Skeletal muscle satellite cell (primary cell): ENCODE measurements at regions not wholly inside any gene's neighbourhood (a gene's known extent, or its start where the extent isn't known, plus 50 kb on each side); places are given as distances from the start of the nearest gene placed in this dataset.

Experiments used
- H3K27me3 ChIP-seq: 2 replicates; pipeline ENCODE4 v1.7.0; 2013; ENCODE audit warnings: low read length; ENCODE audit not compliant: control insufficient read depth, insufficient read depth
- H3K36me3 ChIP-seq: 2 replicates; pipeline ENCODE4 v1.7.0; 2013; ENCODE audit warnings: mild to moderate bottlenecking, control low read depth, low read length; ENCODE audit not compliant: insufficient read depth
- H3K4me1 ChIP-seq: 2 replicates; pipeline ENCODE4 v1.7.0; 2013; ENCODE audit warnings: low read length; ENCODE audit not compliant: control insufficient read depth, insufficient read depth
- H3K4me2 ChIP-seq: 2 replicates; pipeline ENCODE4 v1.7.0; 2013; ENCODE audit warnings: mild to moderate bottlenecking, low read length
- H3K4me3 ChIP-seq: 2 replicates; pipeline ENCODE4 v1.7.0; 2013; ENCODE audit warnings: low read length
- H3K9ac ChIP-seq: 2 replicates; pipeline ENCODE4 v1.7.0; 2013; ENCODE audit warnings: mild to moderate bottlenecking, low read depth, low read length, moderate library complexity
- H3K9me3 ChIP-seq: replicated peaks from 2 replicates; pipeline ENCODE4 v1.7.0; 2013; ENCODE audit warnings: mild to moderate bottlenecking, control low read depth, low read length

DNA sequence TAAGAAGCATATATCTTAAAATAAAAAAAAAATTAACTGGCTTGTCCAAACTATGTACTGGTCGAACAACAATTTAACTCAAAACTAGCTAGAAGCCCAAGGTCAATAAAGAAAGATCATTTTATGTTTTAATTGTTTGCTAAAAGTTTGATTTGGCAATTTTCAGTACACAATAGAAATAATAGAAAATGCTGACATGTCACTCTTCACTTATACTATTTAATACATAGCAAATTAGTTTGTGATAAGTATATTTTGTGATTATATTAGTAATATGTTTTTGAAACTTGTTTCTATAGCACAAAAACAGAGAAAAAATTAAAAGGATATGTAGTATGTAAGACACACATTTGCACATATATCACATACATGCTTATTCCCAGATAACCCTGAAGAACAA, 1938.6 kb upstream of the PIK3C3 start:
- Histone ChIP-seq H3K4me2 (no peak overlapping the region), H3K27me3 (no peaks in the 10 kb centered on the region), H3K9ac (no peak overlapping the region), H3K4me1 (peaks cover 11% of the 10 kb centered on the region), H3K4me3 (no peak overlapping the region), H3K36me3 (no peaks in the 10 kb centered on the region), H3K9me3 (no peaks in the 10 kb centered on the region)

DNA sequence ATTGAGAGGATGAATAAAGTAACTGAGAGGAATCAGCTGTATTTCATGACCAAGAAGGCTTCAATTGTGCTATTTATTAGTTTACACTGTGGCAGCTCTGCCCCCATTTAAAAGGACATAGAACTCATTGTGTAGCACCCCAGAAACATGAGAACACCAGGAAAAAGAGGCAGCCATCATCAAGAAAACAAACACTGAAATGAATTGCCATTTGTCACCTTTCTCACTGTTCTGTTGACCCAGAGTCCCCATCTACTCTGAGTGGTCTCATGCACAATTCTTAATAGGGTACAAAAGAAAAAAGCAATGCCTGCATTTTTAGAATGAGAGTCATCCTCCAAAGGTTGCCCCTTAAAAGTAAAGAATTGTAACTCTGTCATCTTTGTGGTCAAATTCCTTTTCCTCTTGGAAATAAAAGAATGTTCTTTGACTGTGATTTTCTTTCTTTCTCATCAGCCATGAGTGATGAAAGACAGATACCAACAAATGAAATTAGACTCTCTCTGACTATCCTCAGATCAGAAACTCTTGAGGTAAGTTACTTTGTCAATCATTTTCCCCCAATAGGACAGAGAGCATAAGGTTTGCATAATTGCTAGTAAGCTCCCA, 1941.9 kb upstream of the PIK3C3 start:
- Histone ChIP-seq H3K9ac (peak overlapping the region; percentile 44), H3K4me2 (peak overlapping the region; percentile 11), H3K27me3 (no peaks in the 10 kb centered on the region), H3K9me3 (no peaks in the 10 kb centered on the region), H3K4me1 (peaks cover 11% of the 10 kb centered on the region), H3K36me3 (no peaks in the 10 kb centered on the region), H3K4me3 (no peak overlapping the region)

DNA sequence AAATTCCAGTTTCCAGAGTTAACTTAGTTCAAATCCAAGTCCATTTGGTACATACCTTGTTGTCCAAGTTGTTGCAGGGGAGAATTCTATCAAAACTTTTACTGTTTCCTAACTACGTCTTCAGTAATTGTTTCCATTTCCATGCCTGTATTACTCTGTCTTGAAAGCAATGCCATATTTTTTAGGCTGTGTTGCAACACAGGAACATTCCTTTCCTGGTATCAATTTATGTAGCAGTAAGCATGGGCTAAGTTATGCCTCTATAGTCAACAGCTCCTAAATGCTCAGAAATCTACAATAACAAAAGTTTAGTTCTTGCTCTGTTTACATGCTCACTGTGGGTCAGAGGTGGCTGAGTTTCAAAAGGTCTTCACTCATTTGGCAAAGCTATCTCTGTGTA, 1943.8 kb upstream of the PIK3C3 start:
- peaks cover 11% of the 10 kb centered on the region for H3K4me1 ChIP-seq
- H3K36me3 ChIP-seq, result no peaks in the 10 kb centered on the region
- H3K27me3 ChIP-seq, result no peaks in the 10 kb centered on the region
- H3K4me2 ChIP-seq, result no peak overlapping the region
- H3K4me3 ChIP-seq, result no peak overlapping the region
- H3K9me3 ChIP-seq, result no peaks in the 10 kb centered on the region
- no peak overlapping the region for H3K9ac ChIP-seq

DNA sequence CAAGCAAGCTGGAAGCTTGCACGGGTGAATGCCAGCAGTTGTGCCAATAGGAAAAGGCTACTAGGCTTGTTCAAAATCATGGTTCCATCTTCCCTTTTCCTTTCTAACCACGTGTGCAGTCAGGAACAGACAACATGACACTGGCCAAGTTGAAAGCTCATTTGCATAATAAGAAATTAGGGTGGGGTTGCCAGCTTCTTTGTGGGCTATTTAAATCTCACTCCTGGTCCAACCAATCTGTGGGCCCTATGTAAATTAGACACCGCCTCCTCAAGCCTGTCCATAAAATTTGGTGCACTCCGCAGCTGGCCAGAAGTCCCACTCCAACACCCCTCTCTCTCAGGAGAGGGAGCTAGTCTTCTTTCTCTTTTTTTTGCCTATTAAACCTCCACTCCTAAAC, 1948.4 kb upstream of the PIK3C3 start:
- no peak overlapping the region for H3K9ac ChIP-seq
- no peaks in the 10 kb centered on the region for H3K4me1 ChIP-seq
- H3K36me3 ChIP-seq, result no peaks in the 10 kb centered on the region
- H3K27me3 ChIP-seq, result no peaks in the 10 kb centered on the region
- no peak overlapping the region for H3K4me2 ChIP-seq
- no peak overlapping the region for H3K4me3 ChIP-seq
- H3K9me3 ChIP-seq, result no peaks in the 10 kb centered on the region

DNA sequence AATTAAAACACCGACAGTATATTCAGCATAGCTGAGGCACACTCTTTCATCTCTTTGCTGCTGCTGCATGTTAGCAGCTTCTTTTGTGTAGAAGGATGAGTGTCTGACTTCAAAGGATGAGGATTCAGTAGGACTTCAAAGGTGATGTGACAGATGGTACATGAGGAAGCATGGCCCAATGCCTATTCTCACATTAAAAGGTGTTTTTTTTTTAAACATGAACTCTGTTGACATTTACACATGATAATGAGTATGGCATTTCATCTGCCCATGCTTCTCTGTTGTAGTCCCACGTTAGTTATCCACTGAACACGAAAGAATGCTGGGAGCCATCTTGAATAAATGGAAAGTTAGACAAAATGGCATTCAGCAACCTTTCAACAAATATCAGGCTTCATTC, 1950.8 kb upstream of the PIK3C3 start:
- Histone ChIP-seq H3K36me3 (no peaks in the 10 kb centered on the region), H3K4me1 (no peaks in the 10 kb centered on the region), H3K9me3 (no peaks in the 10 kb centered on the region), H3K27me3 (no peaks in the 10 kb centered on the region), H3K9ac (no peak overlapping the region), H3K4me3 (no peak overlapping the region), H3K4me2 (no peak overlapping the region)

DNA sequence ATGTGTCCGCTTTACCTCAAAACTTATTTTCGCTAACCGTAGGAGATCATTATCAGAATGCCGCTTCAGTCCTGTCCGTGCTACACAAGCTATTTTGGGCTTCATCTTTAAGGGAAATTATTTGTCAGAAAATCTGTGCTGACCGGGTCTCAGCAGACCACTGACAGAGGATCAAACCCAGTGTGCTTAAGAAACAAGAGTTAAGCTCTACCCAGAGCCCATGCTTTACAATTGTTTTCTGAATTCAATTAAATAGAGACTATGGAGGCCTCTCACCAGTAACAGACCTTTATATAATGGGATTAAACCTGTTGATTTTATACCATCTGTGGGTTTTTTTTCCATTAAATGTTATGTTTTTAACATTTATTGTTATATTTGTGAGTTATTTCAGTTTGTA, 1956.7 kb upstream of the PIK3C3 start:
- H3K4me1 ChIP-seq, result no peaks in the 10 kb centered on the region
- no peaks in the 10 kb centered on the region for H3K27me3 ChIP-seq
- H3K4me2 ChIP-seq, result no peak overlapping the region
- H3K9me3 ChIP-seq, result no peaks in the 10 kb centered on the region
- H3K9ac ChIP-seq, result no peak overlapping the region
- no peaks in the 10 kb centered on the region for H3K36me3 ChIP-seq
- no peak overlapping the region for H3K4me3 ChIP-seq

DNA sequence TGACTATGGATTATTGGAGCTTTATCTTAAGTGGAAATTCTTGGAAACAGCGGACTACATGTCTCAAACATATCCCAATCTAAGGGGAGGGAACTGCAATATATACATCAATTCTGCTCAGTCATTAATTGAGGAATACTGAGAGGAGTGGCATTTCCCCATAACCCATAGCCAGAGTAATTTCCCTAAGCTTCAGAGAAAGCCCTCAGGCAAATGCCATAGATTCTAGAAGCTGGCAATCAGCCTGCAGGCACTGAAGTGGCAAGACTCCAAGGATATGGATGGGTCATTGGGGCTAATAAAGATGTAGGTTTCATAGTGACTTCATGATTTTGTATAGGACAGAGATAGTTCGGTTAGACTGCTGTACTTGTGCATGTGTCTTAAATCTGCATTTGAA, 1960.5 kb upstream of the PIK3C3 start:
- no peak overlapping the region for H3K9ac ChIP-seq
- H3K36me3 ChIP-seq, result no peaks in the 10 kb centered on the region
- no peak overlapping the region for H3K4me2 ChIP-seq
- no peaks in the 10 kb centered on the region for H3K9me3 ChIP-seq
- H3K4me3 ChIP-seq, result no peak overlapping the region
- H3K27me3 ChIP-seq, result no peaks in the 10 kb centered on the region
- H3K4me1 ChIP-seq, result no peaks in the 10 kb centered on the region

DNA sequence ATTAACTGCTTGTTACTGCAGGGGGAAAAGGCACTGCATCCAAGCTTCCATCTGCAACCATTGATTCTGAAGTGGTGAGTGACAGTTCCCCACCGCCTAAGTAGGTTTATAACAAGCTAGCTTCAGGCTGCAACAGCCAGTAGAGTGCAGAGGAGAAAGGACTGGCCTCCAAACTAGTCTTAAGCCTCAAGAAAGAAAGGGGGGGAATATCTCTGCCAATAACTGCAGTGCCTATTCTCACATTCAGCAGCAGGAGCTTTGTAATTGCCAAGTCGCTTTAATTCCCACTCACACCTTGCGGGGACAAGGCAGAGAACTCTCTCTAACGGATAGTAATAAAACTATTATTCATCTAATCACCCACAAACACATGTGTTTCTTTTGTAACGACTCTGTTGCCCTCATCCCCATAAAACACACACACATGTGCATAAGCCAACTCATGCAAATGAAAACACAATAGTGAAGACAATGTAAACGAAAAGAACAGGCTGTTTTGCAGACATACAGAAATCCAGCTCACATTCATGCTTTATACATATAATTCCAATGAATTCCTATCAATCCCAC, 1963.3 kb upstream of the PIK3C3 start:
- Histone ChIP-seq H3K27me3 (no peaks in the 10 kb centered on the region), H3K4me2 (no peak overlapping the region), H3K9ac (no peak overlapping the region), H3K9me3 (no peaks in the 10 kb centered on the region), H3K4me1 (no peaks in the 10 kb centered on the region), H3K4me3 (no peak overlapping the region), H3K36me3 (no peaks in the 10 kb centered on the region)

DNA sequence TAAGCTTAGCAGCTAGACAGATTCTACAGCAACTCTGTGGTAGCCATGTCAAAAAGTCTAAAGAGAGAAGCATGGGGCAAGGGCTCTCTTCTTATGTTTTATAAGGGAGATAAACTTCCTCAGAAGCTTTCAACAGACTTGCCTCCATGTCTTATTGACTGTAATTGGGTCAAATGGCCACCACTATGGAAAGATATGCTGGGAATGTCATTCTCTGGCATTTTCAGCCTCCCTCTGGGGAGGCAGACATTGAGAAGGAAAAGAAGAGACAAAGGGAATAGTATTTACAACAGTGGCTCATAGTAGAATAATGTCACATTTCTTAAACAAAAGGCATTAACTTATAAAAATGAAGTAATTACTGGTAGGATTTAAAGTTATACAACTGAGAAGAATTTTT, 1964.5 kb upstream of the PIK3C3 start:
- H3K36me3 ChIP-seq, result no peaks in the 10 kb centered on the region
- no peak overlapping the region for H3K4me2 ChIP-seq
- no peak overlapping the region for H3K4me3 ChIP-seq
- no peaks in the 10 kb centered on the region for H3K4me1 ChIP-seq
- no peaks in the 10 kb centered on the region for H3K9me3 ChIP-seq
- no peaks in the 10 kb centered on the region for H3K27me3 ChIP-seq
- no peak overlapping the region for H3K9ac ChIP-seq

DNA sequence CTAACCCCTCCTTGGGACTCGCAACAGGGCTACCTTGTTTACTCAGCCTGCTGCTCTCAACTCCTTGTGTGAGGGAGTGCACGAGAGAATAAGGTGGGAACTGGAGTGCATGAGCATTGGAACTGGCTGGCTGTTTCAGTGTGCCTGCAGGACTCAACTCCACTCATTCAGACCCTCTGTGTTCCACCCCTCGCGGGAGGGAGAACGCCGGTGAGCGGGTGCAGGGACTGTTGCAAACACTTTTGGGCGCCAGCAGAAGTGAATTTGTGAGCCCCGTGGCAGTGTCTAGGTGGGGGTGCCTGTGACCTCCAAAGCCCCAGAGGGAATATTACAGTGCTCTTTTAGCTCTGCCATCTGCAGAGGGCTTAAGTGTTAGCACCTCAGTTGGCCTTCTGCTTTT, 1978.3 kb upstream of the PIK3C3 start:
- Histone ChIP-seq H3K36me3 (no peaks in the 10 kb centered on the region), H3K27me3 (no peaks in the 10 kb centered on the region), H3K9ac (no peak overlapping the region), H3K9me3 (no peaks in the 10 kb centered on the region), H3K4me1 (no peaks in the 10 kb centered on the region), H3K4me2 (no peak overlapping the region), H3K4me3 (no peak overlapping the region)

DNA sequence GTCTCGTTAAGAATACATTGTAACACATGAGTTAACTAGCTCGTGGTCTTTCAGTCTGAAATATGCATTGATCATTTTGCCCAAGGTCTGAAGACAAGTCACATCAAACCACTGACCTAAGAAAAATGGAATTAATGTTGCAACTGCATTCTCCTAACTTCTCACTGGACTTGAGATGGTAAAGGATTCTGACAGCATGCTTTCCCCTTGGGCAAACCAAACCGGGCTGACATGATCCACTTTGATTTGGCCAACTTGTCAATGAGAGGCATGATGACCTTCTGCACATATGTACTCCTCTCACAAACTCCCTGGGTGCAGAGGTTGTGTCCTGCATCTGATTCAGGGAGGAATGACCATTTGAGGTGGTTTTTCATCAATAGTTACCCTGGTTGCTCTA, 1982.5 kb upstream of the PIK3C3 start:
- no peaks in the 10 kb centered on the region for H3K36me3 ChIP-seq
- no peak overlapping the region for H3K9ac ChIP-seq
- no peak overlapping the region for H3K4me3 ChIP-seq
- H3K4me1 ChIP-seq, result peaks cover 14% of the 10 kb centered on the region
- no peaks in the 10 kb centered on the region for H3K27me3 ChIP-seq
- H3K4me2 ChIP-seq, result no peak overlapping the region
- H3K9me3 ChIP-seq, result no peaks in the 10 kb centered on the region

DNA sequence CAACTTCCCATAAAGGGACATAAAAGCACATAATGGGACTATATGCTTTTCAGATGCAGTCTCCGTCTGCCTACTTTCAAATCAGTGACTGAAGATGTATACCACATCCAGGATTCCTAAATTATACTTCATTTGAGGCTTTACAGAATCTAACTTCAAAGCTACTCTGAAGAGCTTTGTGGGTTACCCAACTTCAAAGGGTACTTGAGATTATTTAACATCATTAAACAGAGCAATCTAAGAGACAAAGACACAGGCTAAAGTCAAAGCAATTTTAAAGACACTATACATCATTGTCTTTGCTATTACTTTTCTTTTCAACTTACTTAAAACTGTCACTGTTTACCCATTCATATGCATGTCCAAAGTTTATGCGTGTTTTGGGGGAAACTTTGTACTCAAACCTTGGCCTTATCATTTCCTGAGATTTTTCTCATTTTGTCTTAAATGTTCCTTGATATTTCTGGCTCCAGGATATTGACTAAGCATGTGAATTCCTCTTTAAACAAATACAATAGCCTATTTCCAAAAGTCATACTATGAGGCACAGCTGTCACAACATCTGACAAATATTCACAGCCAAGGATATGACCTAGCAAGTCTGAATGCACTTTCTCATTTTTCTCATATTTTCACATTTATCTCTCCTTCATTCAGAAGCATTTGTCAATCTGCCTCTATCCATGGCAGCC, 1985.1 kb upstream of the PIK3C3 start:
- H3K4me2 ChIP-seq, result peak overlapping the region; percentile 50
- H3K9ac ChIP-seq, result peak overlapping the region; percentile 69
- H3K9me3 ChIP-seq, result no peaks in the 10 kb centered on the region
- H3K4me1 ChIP-seq, result peaks cover 14% of the 10 kb centered on the region
- H3K4me3 ChIP-seq, result peak overlapping the region; percentile 4
- no peaks in the 10 kb centered on the region for H3K36me3 ChIP-seq
- no peaks in the 10 kb centered on the region for H3K27me3 ChIP-seq
